ENCODE measurements at regions not wholly inside any gene's neighbourhood (a gene's known extent, or its start where the extent isn't known, plus 50 kb on each side); places are given as distances from the start of the nearest gene placed in this dataset.
"Not testable (repeated sequence)": the region's sequence is repeated elsewhere in the genome, so short reads cannot be mapped to it uniquely, and the experiment has no call there.

DNA sequence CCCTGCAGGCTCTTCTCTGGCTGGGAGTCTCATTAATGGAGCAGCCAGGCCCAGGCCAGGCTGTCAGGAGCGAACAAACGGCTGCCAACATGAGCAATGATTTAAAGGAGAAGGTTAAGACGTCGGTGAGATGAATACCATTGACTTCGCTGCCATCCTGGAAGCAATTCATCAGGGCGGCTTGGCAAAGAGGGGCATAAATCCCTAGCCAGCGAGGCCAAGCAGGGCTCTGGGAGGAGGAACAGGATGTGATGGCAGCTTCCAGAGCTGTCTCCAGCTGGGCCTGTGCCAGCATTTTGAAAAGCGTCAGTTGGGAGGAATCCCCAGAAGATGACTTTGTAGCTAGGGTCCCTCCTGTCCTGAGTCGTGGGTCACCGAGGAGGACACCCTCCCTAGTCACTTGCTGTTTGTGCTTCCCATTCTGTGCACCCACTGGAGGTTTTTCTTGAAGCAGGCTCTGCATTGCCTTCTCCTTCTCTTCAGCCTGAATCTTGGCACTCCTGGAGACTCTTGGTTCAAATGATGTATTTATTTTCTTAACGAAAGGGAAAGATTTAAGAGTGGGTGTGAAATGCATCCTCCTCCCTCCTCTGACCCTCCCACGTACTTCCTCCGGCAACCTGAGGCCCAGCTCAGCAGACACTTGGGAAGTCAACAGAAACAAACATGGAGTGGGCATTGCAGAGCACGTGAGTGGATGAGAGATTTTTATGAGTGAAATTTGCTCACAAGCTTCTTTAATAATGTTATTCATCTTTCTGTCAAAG lies 476.3 kb upstream of the CADM1 start:
- H3K4me3 ChIP-seq (ENCODE audit: low read depth, low read length), result no peak overlapping the region
- TF ChIP-seq, protein P1, sequence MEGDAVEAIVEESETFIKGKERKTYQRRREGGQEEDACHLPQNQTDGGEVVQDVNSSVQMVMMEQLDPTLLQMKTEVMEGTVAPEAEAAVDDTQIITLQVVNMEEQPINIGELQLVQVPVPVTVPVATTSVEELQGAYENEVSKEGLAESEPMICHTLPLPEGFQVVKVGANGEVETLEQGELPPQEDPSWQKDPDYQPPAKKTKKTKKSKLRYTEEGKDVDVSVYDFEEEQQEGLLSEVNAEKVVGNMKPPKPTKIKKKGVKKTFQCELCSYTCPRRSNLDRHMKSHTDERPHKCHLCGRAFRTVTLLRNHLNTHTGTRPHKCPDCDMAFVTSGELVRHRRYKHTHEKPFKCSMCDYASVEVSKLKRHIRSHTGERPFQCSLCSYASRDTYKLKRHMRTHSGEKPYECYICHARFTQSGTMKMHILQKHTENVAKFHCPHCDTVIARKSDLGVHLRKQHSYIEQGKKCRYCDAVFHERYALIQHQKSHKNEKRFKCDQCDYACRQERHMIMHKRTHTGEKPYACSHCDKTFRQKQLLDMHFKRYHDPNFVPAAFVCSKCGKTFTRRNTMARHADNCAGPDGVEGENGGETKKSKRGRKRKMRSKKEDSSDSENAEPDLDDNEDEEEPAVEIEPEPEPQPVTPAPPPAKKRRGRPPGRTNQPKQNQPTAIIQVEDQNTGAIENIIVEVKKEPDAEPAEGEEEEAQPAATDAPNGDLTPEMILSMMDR (IDR thresholded peaks at IDR 0.05; ENCODE audit: borderline replicate concordance, insufficient read depth, low read depth, low read length), result no peak

GRCh38 chr11:115974703-115975102 lies 470.5 kb upstream of the CADM1 start:
- TF ChIP-seq, protein P1 (IDR thresholded peaks at IDR 0.05; ENCODE audit: borderline replicate concordance, insufficient read depth, low read depth, low read length), result no peak
- no peak overlapping the region for H3K4me3 ChIP-seq (ENCODE audit: low read depth, low read length)

DNA sequence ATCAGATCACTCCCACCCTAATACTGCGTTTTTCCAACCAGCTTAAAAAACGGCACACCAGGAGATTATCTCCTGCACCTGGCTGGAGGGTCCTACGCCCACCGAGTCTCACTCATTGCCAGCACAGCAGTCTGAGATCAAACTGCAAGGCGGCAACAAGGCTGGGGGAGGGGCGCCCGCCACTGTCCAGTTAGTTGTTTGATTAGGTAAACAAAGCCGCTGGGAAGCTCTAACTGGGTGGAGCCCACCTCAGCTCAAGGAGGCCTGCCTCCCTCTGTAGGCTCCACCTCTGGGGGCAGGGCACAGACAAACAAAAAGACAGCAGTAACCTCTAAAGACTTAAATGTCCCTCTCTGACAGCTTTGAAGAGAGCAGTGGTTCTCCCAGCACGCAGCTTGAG lies 463.0 kb upstream of the CADM1 start:
- not testable (repeated sequence) for H3K4me3 ChIP-seq (ENCODE audit: low read depth, low read length)

GRCh38 chr11:115965767-115966504 lies 461.7 kb upstream of the CADM1 start:
- no peak overlapping the region for H3K4me3 ChIP-seq (ENCODE audit: low read depth, low read length)
- TF ChIP-seq, protein P1 (IDR thresholded peaks at IDR 0.05; ENCODE audit: borderline replicate concordance, insufficient read depth, low read depth, low read length), result no peak

- TF ChIP-seq, protein P1 (IDR thresholded peaks at IDR 0.05; ENCODE audit: borderline replicate concordance, insufficient read depth, low read depth, low read length), result no peak
- H3K4me3 ChIP-seq (ENCODE audit: low read depth, low read length), result no peak overlapping the region
Observed at GRCh38 chr11:115964091-115964490, 459.9 kb upstream of the CADM1 start.

GRCh38 chr11:115963156-115963555 lies 458.9 kb upstream of the CADM1 start:
- no peak overlapping the region for H3K4me3 ChIP-seq (ENCODE audit: low read depth, low read length)
- TF ChIP-seq, protein P1 (IDR thresholded peaks at IDR 0.05; ENCODE audit: borderline replicate concordance, insufficient read depth, low read depth, low read length), result no peak

DNA sequence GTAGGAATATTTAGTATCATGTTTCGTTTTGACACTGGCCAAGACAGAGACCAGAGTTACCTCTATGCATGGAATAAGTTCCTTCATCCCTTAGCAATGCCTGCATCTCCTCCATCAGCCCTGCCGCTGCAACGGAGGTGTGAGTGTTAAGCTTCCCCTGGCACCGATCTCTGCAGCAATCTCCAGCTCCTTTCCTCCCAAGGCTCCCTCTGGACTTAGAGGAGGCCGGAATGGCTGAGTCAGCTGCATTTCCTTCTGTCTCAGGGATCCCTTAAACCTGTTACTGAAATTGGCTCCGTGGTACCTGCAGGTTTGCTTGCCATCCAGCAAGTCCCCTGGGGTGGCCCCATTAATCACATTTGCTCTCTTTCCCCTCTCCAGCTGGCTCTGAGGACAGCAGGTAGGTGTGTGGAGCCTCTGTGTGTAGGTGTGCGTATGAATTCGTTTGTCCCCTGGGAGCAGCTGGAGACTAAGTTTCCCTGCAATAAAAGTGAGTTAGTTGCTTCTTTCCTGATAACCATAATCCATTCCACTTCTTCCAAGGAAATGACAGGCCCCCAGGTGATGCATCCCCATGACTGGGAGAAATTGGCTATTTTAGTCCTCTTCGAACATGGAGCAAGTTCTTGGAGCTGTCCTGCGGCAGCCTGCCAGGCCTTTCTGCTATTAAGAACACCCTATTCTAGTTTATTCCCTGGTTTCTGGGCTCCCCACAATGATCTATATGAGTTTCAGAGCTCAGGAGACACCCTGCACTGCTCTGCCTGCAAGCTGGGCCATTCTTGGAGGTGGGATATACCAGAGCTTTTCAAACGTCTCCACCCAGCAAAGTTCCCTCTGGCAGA lies 457.2 kb upstream of the CADM1 start:
- TF ChIP-seq, protein P1 (IDR thresholded peaks at IDR 0.05; ENCODE audit: borderline replicate concordance, insufficient read depth, low read depth, low read length), result no peak
- H3K4me3 ChIP-seq (ENCODE audit: low read depth, low read length), result no peak overlapping the region

Data from GM12875 (cell line).